Epithelial cell of esophagus (primary cell): ENCODE measurements at regions not wholly inside any gene's neighbourhood (a gene's known extent, or its start where the extent isn't known, plus 50 kb on each side); places are given as distances from the start of the nearest gene placed in this dataset.
"Not testable (repeated sequence)": the region's sequence is repeated elsewhere in the genome, so short reads cannot be mapped to it uniquely, and the experiment has no call there.

Experiments used
- DNase-seq: peaks from one replicate; pipeline ENCODE4 v3.0.0; 2010; ENCODE audit warnings: low read depth
- H3K4me3 ChIP-seq: 2 replicates; pipeline ENCODE4 v1.5.1; 2011; ENCODE audit warnings: mild to moderate bottlenecking, low read length, control low read depth
- CTCF ChIP-seq: IDR thresholded peaks from 2 replicates; pipeline ENCODE4 v1.5.1; 2011; ENCODE audit warnings: low read depth, mild to moderate bottlenecking, low read length, control low read depth, inconsistent platforms; ENCODE audit not compliant: insufficient read depth; ENCODE audit errors: missing control alignments

GRCh38 chr2:51918113-51918512 lies 886.2 kb upstream of the NRXN1 start:
- TF ChIP-seq CTCF: no peak
- peak; percentile 24 for DNase-seq
- no peak overlapping the region for H3K4me3 ChIP-seq

- H3K4me3 ChIP-seq: no peak overlapping the region
- no peak for TF ChIP-seq CTCF
- no peak for DNase-seq
Observed at GRCh38 chr2:51903728-51904127, 871.8 kb upstream of the NRXN1 start.

GRCh38 chr2:51899643-51900042 lies 867.7 kb upstream of the NRXN1 start:
- TF ChIP-seq CTCF: no peak
- no peak for DNase-seq
- no peak overlapping the region for H3K4me3 ChIP-seq

GRCh38 chr2:51894584-51894983 lies 862.7 kb upstream of the NRXN1 start:
- not testable (repeated sequence) for DNase-seq, H3K4me3 ChIP-seq

GRCh38 chr2:51888120-51888519 lies 856.2 kb upstream of the NRXN1 start:
- H3K4me3 ChIP-seq: no peak overlapping the region
- TF ChIP-seq CTCF: no peak
- no peak for DNase-seq

GRCh38 chr2:51881673-51882072 lies 849.7 kb upstream of the NRXN1 start:
- no peak for DNase-seq
- TF ChIP-seq CTCF: no peak
- H3K4me3 ChIP-seq: no peak overlapping the region

GRCh38 chr2:51880153-51880552 lies 848.2 kb upstream of the NRXN1 start:
- TF ChIP-seq CTCF: no peak
- no peak overlapping the region for H3K4me3 ChIP-seq
- DNase-seq: no peak

GRCh38 chr2:51866361-51866760 lies 834.4 kb upstream of the NRXN1 start:
- H3K4me3 ChIP-seq: no peak overlapping the region
- DNase-seq: peak; percentile 7
- no peak for TF ChIP-seq CTCF
